ENCODE measurements at regions not wholly inside any gene's neighbourhood (a gene's known extent, or its start where the extent isn't known, plus 50 kb on each side); places are given as distances from the start of the nearest gene placed in this dataset.

DNA sequence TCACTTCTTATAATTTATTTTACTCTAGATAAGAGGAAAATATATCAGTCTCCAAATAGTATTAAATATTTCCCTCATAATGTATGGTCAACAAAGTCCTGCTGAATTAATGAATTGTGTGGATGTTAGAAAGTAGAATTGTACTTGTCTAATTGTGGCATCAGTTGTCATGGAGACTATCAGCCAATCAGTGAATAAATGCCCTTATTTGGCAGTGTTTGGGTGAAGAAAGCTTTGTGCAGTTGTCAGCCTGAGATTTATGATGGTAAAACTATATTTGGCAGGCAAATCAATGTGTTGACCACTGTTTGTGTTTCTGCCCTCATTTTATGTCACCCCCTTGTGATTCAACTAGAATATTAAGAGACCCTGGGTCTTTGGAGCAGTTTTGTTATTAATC is 293.6 kb upstream of the MDFIC2 start:
- TF ChIP-seq, protein P1, sequence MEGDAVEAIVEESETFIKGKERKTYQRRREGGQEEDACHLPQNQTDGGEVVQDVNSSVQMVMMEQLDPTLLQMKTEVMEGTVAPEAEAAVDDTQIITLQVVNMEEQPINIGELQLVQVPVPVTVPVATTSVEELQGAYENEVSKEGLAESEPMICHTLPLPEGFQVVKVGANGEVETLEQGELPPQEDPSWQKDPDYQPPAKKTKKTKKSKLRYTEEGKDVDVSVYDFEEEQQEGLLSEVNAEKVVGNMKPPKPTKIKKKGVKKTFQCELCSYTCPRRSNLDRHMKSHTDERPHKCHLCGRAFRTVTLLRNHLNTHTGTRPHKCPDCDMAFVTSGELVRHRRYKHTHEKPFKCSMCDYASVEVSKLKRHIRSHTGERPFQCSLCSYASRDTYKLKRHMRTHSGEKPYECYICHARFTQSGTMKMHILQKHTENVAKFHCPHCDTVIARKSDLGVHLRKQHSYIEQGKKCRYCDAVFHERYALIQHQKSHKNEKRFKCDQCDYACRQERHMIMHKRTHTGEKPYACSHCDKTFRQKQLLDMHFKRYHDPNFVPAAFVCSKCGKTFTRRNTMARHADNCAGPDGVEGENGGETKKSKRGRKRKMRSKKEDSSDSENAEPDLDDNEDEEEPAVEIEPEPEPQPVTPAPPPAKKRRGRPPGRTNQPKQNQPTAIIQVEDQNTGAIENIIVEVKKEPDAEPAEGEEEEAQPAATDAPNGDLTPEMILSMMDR (conservative IDR thresholded peaks at IDR 0.05; ENCODE audit: low read depth, low read length), result no peak
- TF ChIP-seq EZH2 (IDR thresholded peaks at IDR 0.05; ENCODE audit: borderline replicate concordance, low read depth, low read length, poor library complexity, severe bottlenecking), result no peak
